NCI-H1048 (cell line): ENCODE measurements at regions not wholly inside any gene's neighbourhood (a gene's known extent, or its start where the extent isn't known, plus 50 kb on each side); places are given as distances from the start of the nearest gene placed in this dataset.

ENCODE experiments used
- DNase-seq: peaks from one replicate; lab custom pipeline; 2025; lab: John Stamatoyannopoulos, UW

DNA sequence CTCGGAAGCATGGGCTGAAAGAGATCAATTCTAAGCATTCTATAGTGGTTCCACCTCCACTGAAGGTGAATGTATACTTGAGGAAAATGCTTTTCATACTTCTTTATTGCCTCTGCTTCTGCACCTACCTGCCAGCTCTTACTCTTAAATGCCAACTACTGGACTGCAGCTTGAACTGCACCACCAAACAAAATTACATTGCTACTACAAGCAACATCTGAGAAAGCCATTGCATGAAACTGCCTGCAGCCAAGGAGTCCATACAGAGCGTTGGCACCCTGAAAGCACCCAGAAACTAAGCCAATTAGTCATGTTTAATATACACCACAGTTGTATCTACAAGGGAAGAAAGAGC lies 440.9 kb downstream of the BTBD3 start:
- no peak for DNase-seq

DNA sequence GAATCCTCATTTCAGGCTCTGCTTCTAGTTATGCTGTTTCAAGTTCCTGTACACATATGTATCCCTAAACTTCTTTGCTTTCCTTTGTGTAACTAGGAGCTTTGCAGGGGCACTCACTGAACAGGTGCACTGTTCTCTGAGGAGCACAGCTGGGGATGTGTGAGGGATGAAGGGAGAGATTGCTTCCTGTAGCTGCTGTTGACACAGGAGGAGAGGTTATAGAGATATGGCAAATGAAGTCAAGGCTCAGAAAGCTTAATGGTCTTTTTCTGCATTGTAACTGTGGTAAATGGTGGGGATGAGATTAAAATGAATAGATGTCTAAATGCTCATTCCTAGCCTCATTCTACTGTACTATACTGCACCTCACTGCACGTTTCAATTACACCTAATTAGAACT lies 454.3 kb downstream of the BTBD3 start:
- no peak for DNase-seq

DNA sequence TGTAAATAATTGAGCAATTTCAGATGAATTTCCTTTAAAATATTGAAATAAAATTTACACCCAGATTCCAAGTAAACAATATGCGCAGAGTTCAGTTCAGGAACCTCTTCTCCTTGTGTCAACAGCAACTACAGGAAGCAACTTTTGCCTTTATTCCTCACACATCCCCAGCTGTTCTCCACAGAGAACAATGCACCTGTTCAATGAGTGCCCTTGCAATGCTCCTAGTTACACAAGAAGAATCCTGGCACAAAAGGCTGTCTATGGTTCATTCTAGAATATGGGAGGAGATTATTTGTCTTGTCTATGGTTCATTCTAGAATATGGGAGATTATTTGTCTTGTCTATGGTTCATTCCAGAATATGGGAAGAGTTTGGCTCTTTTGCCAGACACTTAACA lies 454.9 kb downstream of the BTBD3 start:
- no peak for DNase-seq

DNA sequence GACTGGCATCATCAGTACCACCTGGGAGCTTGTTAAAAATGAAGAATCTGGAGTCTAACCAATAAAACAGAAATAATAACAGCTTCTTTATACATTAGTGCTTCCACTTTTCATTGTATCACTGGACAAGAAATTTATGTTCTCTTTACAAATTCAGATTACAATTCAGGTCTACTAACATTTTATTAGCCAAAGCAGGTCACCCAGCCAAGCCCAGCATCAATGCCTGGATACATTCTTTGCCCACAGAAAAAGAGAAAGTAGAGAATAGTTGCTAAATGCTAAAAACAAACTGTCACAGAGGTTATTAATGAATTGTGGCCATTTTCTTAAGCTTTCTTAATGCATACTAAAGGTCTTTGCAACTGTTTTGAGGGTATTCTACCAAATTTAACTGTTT lies 458.3 kb downstream of the BTBD3 start:
- DNase-seq = no peak

DNA sequence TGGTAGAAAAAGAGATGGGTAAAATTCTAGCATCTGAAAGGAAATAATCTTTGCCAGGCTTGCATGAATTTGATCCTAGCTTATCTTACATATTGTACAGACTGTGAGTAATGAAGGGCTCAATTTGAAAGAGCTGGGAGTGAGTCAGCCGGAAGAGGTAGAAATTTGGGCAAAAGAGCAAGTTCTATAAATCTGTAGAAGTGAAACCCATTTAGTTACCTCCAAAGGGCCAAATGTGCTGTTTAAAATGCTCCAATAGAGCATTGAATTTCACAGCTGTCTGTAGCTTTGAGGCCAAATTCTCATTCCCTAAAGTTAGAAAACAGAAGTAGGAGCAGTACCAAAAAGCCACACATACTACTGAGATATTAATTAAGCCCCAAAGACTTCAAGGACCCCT lies 466.1 kb downstream of the BTBD3 start:
- no peak for DNase-seq

DNA sequence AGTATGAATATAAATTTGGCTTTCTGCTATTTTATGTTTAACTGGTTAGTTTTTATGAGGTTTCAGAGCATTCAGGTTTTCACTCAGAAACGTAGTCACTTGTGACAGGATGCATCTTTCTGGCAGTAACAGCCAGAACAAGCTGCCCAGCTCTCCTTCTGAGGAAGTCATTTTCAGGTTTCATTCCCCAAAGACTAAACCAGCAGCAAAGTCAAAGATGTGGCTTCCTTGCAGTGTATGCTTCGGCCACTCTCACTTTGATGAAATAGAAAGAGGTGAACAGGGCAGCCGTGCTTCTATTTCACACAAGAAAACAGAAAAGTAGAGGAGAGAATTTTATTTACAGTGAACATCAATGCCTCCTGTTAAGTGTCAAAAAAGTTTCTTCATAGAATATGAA lies 469.1 kb downstream of the BTBD3 start:
- no peak for DNase-seq

DNA sequence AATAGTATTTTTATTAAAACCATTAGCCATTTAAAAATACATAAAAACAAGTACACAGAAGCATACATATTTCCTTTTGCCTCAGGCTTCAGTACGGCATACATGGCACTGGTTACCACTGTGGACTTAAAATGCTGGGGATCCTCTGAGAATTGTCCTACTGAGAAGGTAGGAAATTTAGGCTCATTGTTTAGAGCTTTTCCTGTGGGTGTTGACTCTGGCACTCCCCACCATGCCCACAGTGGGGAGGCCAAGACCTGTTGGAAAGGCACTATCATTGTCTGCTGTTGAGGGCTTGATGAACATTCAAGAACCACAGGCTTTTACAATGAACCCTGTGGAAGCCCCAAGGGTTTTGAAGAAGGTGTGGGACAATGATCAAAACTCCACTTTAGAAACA lies 473.4 kb downstream of the BTBD3 start:
- DNase-seq = no peak

DNA sequence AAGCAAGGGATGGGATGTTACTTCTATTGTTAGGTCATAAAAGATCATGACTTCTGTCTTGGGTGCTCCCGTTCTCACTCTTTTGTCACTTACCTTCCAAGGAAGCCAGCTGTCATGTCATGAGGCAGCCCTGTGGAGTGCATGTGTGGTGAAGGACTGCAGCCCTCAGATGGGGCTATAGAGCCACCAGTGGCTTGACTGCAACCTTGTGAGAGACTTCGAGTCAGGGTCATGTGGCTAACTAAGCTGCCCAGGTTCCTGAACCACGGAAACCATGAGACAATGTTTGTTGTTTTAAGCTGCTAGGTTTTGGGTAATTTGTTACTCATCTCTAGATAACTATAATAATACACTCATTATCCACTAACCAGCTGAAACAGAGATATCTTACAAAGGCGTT lies 477.1 kb downstream of the BTBD3 start:
- no peak for DNase-seq

DNA sequence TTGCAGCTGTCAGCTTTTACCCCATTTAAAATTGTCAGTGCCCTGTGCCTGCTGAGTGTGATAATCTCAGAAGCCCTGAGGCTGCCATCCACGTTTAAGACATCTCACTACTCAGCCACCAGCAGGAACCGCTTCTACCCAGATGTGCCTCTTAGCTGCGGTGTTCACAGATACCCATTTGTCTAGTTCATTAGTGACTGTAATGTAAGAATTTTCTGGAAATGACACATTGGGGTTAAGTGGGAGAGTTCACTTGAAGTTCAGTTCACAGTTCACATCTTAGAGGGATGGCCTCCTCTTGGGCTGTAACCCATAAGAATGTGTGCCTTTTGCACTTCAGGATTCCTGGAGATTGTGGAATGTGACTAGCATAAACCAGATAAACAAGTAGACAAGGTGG lies 477.7 kb downstream of the BTBD3 start:
- DNase-seq = no peak

DNA sequence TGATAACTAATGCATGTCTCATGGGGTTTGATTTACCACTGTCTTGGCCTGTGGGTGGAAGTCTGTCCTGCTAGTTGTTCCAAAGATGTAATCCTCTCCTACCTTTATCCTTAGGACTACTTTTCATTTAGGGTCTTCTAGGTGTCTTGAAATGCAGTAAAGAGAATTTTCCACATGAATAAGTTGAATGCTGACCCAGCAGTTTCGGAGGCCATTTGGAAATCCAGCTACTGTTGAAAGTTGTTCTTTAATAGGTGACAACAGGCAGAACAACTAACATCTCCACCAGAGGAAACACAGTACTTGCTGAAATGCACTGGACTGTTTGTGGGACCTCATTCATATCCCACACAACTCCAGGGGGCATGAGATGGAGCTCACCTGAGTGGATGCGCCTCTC lies 478.1 kb downstream of the BTBD3 start:
- no peak for DNase-seq

DNA sequence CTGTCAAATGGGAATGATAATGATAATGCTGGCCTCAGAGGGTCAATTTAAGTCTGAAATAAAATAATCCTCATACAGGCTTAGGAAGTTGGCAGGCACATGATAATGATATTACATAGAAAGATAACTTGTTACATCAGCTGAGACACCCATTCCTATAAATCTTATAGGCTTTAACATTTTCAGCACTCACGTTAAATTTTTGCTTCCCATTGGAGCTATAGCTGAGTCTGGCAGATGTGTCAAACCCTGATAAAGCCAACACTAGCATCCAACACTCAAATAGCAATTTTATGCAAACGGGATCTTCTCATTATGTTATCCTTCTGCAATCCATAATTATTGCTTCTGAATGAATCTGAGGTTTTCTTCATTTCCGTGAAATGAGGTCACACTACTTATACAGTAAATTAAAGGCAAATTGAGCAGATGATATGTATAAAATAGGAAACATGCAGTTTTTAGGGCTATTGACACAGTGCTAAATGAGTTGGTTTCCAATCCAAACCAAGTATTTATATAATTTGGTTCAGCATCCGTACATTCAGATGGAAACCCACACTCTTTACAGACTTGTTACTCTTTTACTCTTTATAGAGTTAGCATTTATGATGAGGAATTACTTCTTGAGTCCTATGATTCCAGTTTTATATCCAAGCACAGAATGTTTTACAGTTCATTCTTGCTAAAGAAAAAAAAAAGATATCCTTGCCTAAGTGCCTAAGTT lies 481.6 kb downstream of the BTBD3 start:
- DNase-seq = no peak

DNA sequence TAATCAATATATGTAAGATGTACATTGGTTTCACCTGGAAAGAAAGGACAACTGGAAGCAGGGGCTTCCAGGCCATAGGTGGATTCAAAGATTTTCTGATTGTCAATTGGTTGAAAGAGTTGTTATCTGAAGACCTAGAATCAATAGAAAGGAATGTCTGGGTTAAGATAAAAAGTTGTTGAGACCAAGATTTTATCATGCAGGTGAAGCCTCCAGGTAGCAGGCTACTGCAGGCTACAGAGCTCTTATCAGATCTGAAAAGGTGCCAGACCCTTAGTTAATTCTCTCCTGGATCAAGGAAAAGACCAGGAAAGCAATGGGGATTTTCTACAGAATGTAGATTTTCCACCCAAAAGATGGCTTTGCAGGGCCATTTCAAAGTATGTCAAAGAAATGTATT lies 487.2 kb downstream of the BTBD3 start:
- DNase-seq = no peak

DNA sequence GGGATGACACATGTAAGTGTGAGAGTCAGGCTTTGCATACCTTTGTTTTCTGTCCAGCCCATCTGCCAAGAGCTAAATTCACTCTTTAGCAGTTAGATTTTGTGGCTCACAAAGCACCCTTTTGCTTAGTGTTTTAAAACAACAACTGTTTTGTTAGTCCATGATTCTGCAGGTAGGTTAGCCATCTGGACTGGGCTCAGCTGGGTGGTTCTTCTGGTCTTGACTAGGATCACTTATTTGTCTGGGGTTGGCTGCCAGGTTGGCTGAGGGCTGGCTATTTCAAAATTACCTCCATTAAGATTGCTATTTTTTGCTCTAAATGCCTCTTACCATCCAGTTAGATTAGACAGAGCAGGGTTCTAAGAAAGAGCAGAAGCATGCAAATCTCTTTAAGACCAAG lies 489.3 kb downstream of the BTBD3 start:
- DNase-seq = no peak

DNA sequence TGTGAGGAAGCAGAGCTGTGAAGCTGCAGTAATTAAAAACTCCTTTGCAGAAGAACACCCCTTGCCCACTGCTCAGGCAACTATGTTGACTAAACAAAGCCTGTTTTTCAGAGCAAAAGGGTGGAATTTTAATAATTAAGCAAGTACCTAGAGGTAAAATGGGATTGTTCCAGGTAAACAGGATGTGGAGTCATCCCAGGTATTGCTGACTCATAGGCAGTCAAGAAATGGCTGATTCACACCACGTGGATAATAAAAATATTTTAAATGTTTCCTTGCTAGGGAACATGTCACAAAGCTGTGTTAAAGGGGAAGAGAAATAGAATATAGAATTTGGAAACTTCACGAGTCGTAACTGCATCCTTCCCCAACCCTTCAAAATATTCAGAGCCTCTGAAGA lies 491.8 kb downstream of the BTBD3 start:
- DNase-seq = no peak

DNA sequence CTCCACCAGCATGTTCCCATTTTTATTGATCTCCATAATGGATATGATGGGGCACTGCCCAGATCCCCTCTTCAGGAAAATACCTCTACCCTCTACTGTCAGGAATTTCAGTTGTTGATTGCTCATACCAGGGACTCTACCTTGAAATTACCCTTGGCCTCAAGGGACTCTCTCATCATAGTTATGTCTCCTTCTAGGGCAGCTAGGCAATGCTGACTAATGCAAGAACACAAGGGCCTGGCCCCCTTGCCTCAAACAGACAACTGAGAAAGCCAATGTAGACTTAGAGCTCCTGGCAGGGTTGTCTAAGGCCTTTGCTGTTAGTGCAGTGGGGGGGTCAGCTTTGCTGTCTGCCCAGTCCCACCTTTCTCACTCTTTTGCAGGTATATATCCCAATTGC lies 493.1 kb downstream of the BTBD3 start:
- no peak for DNase-seq

DNA sequence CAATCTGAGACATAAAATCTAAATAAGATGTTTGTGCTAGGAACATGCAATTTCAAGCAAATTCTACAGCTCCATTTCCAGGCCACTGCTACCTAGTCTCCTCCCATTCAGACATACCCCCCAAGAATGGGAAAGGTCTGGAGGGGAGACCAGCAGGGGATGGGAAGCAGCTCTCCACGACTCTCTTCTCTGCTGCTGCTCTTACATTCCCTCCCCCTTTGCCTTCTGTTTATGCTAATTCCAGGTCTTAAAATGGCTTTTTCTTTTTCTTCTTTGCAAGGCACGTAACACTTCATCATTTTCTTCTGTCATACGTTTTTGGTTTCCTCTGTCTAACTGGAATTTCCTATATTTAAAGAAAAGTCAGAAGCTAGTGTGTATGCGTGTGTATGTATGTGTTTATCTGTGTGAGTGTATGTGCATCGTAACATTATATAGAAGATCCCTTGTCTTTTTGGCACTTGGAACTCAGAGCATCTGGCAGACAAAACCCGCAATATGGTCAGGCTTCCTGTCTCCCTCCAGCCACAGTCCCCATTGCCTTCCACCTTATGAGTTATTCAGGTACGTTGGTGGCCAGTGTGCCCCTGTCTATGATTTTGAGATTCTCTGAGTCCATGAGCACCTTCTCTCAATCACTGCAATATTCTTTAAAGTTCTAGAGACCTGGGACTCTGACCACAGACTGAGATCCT lies 493.7 kb downstream of the BTBD3 start:
- no peak for DNase-seq

DNA sequence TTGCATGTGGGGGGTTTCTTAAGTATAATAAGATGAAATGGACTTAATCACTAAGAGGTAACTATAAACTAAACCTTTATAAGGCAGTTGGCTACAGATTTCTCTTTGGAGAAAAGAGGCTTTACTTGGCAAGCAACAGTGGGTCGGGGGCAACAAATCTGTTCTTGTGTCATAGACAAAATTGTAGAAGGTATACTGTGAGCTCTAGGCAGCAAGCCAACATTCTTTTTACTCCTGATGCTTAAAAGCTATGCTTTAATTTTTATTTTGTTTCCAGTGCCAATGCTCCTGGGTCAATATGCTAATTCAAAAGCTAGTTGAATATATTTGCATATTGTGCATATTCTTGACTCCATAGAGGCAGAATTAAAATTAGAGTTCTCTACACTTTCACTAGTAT lies 495.4 kb downstream of the BTBD3 start:
- no peak for DNase-seq

DNA sequence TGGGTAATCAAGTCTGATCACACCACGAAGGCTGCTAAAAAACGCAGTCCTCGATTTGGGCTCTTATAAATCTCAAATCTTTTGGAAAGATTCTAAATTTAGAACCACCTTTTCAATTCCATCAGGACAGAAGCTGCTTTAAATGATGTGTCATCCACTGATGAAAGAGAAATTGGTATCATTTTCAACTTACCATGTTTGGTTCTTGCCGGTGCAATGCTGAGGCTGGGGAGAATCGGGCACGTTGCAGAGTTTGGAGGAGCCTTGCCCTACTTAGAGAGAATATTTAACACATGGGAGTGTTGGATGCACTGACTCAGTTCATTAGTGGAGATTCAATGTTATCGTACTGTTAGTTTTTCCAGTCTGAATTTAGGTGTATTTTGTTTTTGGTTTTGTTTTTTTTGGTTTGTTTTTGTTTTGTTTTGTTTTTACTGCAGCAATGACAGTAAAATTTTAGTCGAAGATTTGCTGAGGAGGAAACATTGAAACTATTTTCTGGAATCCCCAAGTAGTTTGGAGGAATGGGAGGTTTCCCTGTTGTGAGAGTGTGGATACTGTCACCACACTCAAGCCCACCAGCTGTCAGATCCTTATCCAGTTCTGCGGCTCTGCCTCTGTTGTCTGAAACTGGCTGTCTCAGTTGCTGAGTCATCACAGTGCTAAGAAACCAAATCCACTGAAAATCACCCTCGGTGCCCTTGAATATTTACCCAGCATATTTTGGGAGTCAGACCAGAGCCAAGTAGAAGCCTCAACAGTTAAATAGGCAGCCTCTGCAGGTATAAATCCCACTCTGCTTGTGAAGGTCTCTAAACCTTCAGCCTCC lies 497.0 kb downstream of the BTBD3 start:
- DNase-seq = no peak

DNA sequence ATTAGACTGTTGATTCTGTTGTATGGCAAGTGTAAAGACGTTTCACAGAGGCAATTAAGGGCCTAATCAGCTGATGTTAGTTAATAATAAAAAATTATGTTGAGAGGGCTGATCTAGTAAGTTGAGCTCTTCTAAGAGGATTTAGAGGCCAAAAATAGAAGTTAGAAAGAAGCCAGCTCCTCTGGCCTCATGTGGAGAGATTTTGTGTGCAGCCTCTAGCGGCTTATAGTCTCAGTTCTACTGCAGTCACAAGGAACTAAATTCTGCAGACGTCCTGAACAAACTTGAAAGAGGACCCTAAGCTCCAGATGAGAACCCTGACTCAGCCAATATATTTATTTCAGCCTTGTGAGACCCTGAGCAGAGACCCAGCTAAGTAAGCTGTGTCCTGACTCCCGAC lies 498.6 kb downstream of the BTBD3 start:
- DNase-seq = no peak

DNA sequence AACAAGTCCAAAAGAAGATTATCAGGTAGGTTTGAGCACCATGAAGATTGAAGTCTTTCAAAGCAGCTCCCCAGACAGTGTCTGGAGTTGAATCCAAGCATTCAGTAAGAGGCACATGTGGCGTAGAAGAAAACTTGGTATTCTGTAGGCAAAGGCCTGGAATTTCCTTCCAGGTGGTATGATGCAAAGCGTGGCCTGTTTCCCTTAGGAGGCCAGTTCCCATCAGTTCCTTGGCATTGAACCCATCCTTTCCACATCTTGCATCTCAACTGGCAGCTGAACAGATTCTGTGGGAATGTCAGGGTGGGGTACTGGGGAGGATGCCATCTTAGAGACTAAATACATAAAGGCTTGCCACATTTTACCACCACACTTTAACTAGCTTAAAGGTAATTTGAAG lies 516.0 kb downstream of the BTBD3 start:
- DNase-seq = no peak

DNA sequence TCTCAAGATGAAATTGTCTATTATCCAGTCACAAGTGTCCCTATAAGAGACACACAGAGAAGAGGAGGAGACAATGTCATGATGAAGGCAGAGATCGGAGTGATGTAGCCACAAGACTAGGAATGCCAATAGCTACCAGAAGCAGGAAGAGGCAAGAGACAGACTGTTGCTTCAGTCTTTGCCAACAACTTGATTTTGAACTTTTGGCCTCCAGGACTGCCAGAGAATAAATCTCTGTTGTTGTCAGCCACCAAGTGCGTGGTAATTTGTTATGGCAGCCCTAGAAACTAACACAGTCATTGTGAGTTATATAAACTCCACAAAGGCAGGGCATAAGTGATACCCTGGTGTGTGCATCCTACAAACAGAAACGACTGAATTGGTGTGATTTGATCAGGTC lies 517.0 kb downstream of the BTBD3 start:
- no peak for DNase-seq

DNA sequence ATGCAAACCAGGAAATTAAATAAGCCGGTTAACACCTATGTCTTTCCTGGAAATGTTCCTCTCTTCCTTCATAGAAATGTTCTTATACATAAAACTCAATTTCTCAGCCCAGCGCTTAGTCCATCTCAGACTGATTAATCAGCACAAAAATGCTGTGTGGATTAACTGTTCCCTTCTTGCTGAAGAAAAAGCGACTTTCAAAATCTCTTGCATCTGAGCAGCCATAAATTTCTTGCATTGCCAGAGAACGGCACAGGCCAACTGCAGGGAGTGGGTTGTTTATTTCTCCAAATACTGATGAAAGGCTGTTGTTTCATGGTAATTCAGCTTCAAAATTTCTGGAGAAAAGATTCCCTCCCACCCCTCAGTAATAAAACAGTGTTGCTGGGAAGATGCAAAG lies 517.6 kb downstream of the BTBD3 start:
- DNase-seq = no peak

DNA sequence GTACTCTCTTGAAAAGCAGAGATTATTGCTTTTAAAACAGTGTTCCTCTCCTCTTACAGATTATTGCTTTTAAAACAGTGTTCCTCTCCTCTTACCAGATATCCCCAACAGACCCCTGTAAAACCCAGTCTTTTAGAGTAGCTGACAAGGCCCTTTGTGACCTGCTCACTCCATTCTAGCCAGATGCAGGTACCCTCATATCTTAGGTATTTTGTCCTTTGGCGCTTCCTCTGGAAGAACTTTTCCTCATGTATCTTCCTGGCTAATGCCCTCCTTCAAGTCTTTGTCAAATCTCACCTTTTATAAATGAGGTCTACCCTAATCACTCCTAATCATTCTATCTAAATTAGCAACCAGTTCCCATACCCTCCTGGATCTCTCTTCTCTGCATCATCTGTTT lies 536.0 kb downstream of the BTBD3 start:
- DNase-seq = no peak
